GM12874 (cell line): ENCODE measurements at regions not wholly inside any gene's neighbourhood (a gene's known extent, or its start where the extent isn't known, plus 50 kb on each side); places are given as distances from the start of the nearest gene placed in this dataset.

Experiments used
- CTCF ChIP-seq: IDR thresholded peaks from 2 replicates; pipeline ENCODE4 v1.5.1; 2011; ENCODE audit warnings: low read depth, mild to moderate bottlenecking, control low read depth, low read length, moderate library complexity; ENCODE audit not compliant: insufficient read depth

GRCh38 chr2:144003460-144004075 lies 516.4 kb downstream of the ZEB2 start:
- TF ChIP-seq CTCF, result no peak

GRCh38 chr2:143996974-143997373 lies 522.9 kb downstream of the ZEB2 start:
- no peak for TF ChIP-seq CTCF

GRCh38 chr2:143994961-143995360 lies 525.0 kb downstream of the ZEB2 start:
- TF ChIP-seq CTCF, result no peak

GRCh38 chr2:143988082-143988481 lies 531.8 kb downstream of the ZEB2 start:
- TF ChIP-seq CTCF, result no peak

GRCh38 chr2:143981428-143981827 lies 538.5 kb downstream of the ZEB2 start:
- TF ChIP-seq CTCF, result no peak

- TF ChIP-seq CTCF, result no peak
Observed at GRCh38 chr2:143977356-143977755, 542.6 kb downstream of the ZEB2 start.

- no peak for TF ChIP-seq CTCF
Observed at GRCh38 chr2:143975216-143975615, 544.7 kb downstream of the ZEB2 start.

GRCh38 chr2:143974262-143974661 lies 545.7 kb downstream of the ZEB2 start:
- no peak for TF ChIP-seq CTCF
